ENCODE measurements at regions not wholly inside any gene's neighbourhood (a gene's known extent, or its start where the extent isn't known, plus 50 kb on each side); places are given as distances from the start of the nearest gene placed in this dataset.

DNA sequence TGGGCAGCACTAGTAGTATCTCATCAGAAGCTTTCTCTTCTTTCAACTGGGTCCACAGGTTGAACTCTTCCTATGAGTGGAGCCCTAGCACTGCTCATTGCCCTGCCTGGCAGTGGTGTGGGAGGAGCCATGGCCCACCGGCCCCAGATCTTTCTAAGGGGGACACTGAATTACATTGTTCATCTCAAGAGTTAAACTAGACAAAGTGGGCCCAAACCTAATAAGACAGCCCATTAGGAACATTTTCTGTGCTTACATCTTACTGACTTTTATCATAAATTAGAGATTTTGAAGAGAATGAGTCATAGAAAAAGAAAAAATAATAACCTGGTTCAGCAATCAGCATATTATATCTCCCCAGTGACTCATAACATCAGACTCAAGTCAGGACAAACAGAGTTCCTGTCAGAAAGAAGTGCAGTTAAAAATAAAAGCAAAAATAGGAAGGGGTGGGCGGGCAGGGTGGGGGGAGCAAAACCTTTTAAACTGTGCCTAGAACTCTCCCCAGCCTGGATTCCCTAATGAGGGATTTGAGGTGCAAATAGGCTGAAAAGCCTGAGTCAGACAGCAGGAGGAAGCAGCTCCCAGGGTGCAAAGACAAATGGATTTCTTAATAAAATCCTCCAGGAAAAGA lies 161.6 kb upstream of the TRIB2 start:
- H3K27ac Mint-ChIP-seq: peak overlapping the region; percentile 69
- DNase-seq: no peak
- H3K27ac ChIP-seq (ENCODE audit: low read length in 2 of 2): no peak overlapping the region

GRCh38 chr2:12556762-12557161 lies 160.0 kb upstream of the TRIB2 start:
- intact Hi-C loops (cut with micrococcal nuclease): loop anchor here (5.0 kb wide), 1 partner anchor 161 kb away; the partner anchor contains the start of gene TRIB2
- no peak for ATAC-seq (ENCODE audit: low read depth)
- H3K4me3 Mint-ChIP-seq: no peak overlapping the region

More for the DNA sequence above, 161.6 kb upstream of the TRIB2 start:
- Histone ChIP-seq H3K9me3 (ENCODE audit: control extremely low read depth in 1 of 3, control insufficient read depth in 2 of 3, insufficient read depth in 1 of 3, low read length in 2 of 3) (no peaks in the 10 kb centered on the region), H3K27me3 (replicated peaks in 1 of 4; ENCODE audit: control extremely low read depth in 1 of 4, control insufficient read depth in 3 of 4, insufficient read depth in 4 of 4, low read length in 3 of 4) (no peaks in the 10 kb centered on the region), H3K79me2 (ENCODE audit: control insufficient read depth, insufficient read depth, low read length) (no peaks in the 10 kb centered on the region), H3K4me2 (replicated peaks; ENCODE audit: low read depth, low read length, poor library complexity, severe bottlenecking) (peak overlapping the region; percentile 46), H3K36me3 (replicated peaks in 1 of 2; ENCODE audit: control extremely low read depth in 1 of 2, control insufficient read depth in 1 of 2, extremely low read depth in 1 of 2, insufficient read depth in 2 of 2, low read length in 1 of 2) (no peaks in the 10 kb centered on the region), H2AFZ (ENCODE audit: insufficient read depth, low read depth, low read length, poor library complexity, severe bottlenecking) (peak overlapping the region; percentile 14), H3K4me3 (ENCODE audit: control extremely low read depth in 1 of 5, extremely low read depth in 1 of 5, insufficient read depth in 1 of 5, low read depth in 2 of 5, low read length in 4 of 5) (no peak overlapping the region), H3K9ac (ENCODE audit: low read length) (no peak overlapping the region), H3K4me1 (ENCODE audit: control insufficient read depth in 2 of 2, insufficient read depth in 2 of 2, low read length in 2 of 2) (peaks cover 23 to 32% of the 10 kb centered on the region in 2 donors), H4K20me1 (ENCODE audit: control insufficient read depth, insufficient read depth, low read length, poor library complexity, severe bottlenecking) (no peaks in the 10 kb centered on the region)
- Mint-ChIP-seq H3K4me3 (peak overlapping the region; percentile 60), H3K4me1 (peaks cover 45% of the 10 kb centered on the region), H3K9me3 (ENCODE audit: insufficient read depth) (no peaks in the 10 kb centered on the region), H3K27me3 (no peaks in the 10 kb centered on the region)
- peak; percentile 60 for ATAC-seq (ENCODE audit: low read depth)
- TF ChIP-seq EZH2 (IDR thresholded peaks at IDR 0.05; ENCODE audit: borderline replicate concordance, insufficient read depth, low read depth, low read length, poor library complexity, severe bottlenecking): no peak
- TF ChIP-seq, protein P1, sequence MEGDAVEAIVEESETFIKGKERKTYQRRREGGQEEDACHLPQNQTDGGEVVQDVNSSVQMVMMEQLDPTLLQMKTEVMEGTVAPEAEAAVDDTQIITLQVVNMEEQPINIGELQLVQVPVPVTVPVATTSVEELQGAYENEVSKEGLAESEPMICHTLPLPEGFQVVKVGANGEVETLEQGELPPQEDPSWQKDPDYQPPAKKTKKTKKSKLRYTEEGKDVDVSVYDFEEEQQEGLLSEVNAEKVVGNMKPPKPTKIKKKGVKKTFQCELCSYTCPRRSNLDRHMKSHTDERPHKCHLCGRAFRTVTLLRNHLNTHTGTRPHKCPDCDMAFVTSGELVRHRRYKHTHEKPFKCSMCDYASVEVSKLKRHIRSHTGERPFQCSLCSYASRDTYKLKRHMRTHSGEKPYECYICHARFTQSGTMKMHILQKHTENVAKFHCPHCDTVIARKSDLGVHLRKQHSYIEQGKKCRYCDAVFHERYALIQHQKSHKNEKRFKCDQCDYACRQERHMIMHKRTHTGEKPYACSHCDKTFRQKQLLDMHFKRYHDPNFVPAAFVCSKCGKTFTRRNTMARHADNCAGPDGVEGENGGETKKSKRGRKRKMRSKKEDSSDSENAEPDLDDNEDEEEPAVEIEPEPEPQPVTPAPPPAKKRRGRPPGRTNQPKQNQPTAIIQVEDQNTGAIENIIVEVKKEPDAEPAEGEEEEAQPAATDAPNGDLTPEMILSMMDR (IDR thresholded peaks at IDR 0.05): no peak
- intact Hi-C loops (cut with micrococcal nuclease): loop anchor here (5.0 kb wide), 1 partner anchor 162 kb away; the partner anchor contains the start of gene TRIB2
- WGBS (ENCODE audit: insufficient coverage): no CpG with 5 or more reads among the region's 2 CpGs
- ChIA-PET CTCF (interaction anchor here (3.1 kb wide), 1 partner anchor 161 kb away, joined by 18 read pairs; the partner anchor contains the start of gene TRIB2), POLR2A (no interaction called here)

More at GRCh38 chr2:12556762-12557161, 160.0 kb upstream of the TRIB2 start:
- Mint-ChIP-seq H3K4me1 (peaks cover 51% of the 10 kb centered on the region), H3K27ac (peak overlapping the region; percentile 39), H3K9me3 (ENCODE audit: insufficient read depth) (no peaks in the 10 kb centered on the region), H3K27me3 (no peaks in the 10 kb centered on the region)
- no peak for TF ChIP-seq EZH2 (IDR thresholded peaks at IDR 0.05; ENCODE audit: borderline replicate concordance, insufficient read depth, low read depth, low read length, poor library complexity, severe bottlenecking)
- TF ChIP-seq, protein P1 (IDR thresholded peaks at IDR 0.05): no peak
- Histone ChIP-seq H3K9me3 (ENCODE audit: control extremely low read depth in 1 of 3, control insufficient read depth in 2 of 3, insufficient read depth in 1 of 3, low read length in 2 of 3) (no peaks in the 10 kb centered on the region), H3K4me1 (ENCODE audit: control insufficient read depth in 2 of 2, insufficient read depth in 2 of 2, low read length in 2 of 2) (peaks cover 20 to 30% of the 10 kb centered on the region in 2 donors), H3K9ac (ENCODE audit: low read length) (no peak overlapping the region), H3K4me3 (ENCODE audit: control extremely low read depth in 1 of 5, extremely low read depth in 1 of 5, insufficient read depth in 1 of 5, low read depth in 2 of 5, low read length in 4 of 5) (no peak overlapping the region), H3K4me2 (replicated peaks; ENCODE audit: low read depth, low read length, poor library complexity, severe bottlenecking) (no peak overlapping the region), H2AFZ (ENCODE audit: insufficient read depth, low read depth, low read length, poor library complexity, severe bottlenecking) (no peak overlapping the region), H4K20me1 (ENCODE audit: control insufficient read depth, insufficient read depth, low read length, poor library complexity, severe bottlenecking) (no peaks in the 10 kb centered on the region), H3K79me2 (ENCODE audit: control insufficient read depth, insufficient read depth, low read length) (no peaks in the 10 kb centered on the region), H3K27ac (ENCODE audit: low read length in 2 of 2) (no peak overlapping the region), H3K27me3 (replicated peaks in 1 of 4; ENCODE audit: control extremely low read depth in 1 of 4, control insufficient read depth in 3 of 4, insufficient read depth in 4 of 4, low read length in 3 of 4) (peaks cover 0 to 2% (median 1%) of the 10 kb centered on the region in 4 experiments), H3K36me3 (replicated peaks in 1 of 2; ENCODE audit: control extremely low read depth in 1 of 2, control insufficient read depth in 1 of 2, extremely low read depth in 1 of 2, insufficient read depth in 2 of 2, low read length in 1 of 2) (no peaks in the 10 kb centered on the region)
- CTCF ChIA-PET: interaction anchor here (0.9 to 3.1 kb wide), 4 partner anchors 9 to 159 kb away, joined by 3 to 18 read pairs (median 4); partner anchors contain the start of gene TRIB2
- POLR2A ChIA-PET: no interaction called here
- WGBS (ENCODE audit: insufficient coverage): 100% methylated on average over 4 of the region's 5 CpGs
- DNase-seq: no peak

All from B cell (primary cell).